C4-2B (cell line): ENCODE measurements at regions not wholly inside any gene's neighbourhood (a gene's known extent, or its start where the extent isn't known, plus 50 kb on each side); places are given as distances from the start of the nearest gene placed in this dataset.

Source experiments
- H3K27ac ChIP-seq: fragments of 450-650 bp; 2 replicates; pipeline ENCODE4 v1.5.1; 2017
- ZFX ChIP-seq: fragments of 450-650 bp; IDR thresholded peaks from 2 replicates; pipeline ENCODE4 v1.6.1; 2017
- TF ChIP-seq, protein P1 (sequence below): fragments of 450-650 bp; conservative IDR thresholded peaks from 2 replicates; pipeline ENCODE4 v1.5.1; 2017; ENCODE audit warnings: mild to moderate bottlenecking

DNA sequence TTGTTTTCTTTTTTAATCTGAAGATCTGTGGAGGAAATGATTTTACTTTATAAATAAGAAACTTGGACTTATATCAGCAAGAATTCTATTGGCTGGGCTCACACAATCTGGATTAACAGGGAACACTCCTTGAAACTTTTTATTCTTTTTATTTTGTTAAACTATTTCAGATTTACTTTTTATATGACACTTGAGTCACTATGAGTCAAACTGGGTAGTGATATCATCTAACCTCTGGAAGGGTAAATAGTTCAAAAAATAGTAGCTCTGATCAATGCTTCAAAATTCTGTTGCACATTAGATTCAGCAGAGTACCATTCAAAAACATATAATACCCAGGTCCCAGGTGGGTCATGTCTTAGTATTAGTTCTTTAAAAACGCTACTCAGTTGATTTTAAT, 55.1 kb upstream of the NBEA start:
- no peak for TF ChIP-seq ZFX
- TF ChIP-seq, protein P1, sequence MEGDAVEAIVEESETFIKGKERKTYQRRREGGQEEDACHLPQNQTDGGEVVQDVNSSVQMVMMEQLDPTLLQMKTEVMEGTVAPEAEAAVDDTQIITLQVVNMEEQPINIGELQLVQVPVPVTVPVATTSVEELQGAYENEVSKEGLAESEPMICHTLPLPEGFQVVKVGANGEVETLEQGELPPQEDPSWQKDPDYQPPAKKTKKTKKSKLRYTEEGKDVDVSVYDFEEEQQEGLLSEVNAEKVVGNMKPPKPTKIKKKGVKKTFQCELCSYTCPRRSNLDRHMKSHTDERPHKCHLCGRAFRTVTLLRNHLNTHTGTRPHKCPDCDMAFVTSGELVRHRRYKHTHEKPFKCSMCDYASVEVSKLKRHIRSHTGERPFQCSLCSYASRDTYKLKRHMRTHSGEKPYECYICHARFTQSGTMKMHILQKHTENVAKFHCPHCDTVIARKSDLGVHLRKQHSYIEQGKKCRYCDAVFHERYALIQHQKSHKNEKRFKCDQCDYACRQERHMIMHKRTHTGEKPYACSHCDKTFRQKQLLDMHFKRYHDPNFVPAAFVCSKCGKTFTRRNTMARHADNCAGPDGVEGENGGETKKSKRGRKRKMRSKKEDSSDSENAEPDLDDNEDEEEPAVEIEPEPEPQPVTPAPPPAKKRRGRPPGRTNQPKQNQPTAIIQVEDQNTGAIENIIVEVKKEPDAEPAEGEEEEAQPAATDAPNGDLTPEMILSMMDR: no peak
- H3K27ac ChIP-seq: no peak overlapping the region
